SK-N-SH (cell line): ENCODE measurements at regions not wholly inside any gene's neighbourhood (a gene's known extent, or its start where the extent isn't known, plus 50 kb on each side); places are given as distances from the start of the nearest gene placed in this dataset.

Experiments used
- POLR2AphosphoS5 ChIP-seq: IDR thresholded peaks from 2 replicates; pipeline ENCODE4 v1.6.1; 2012; ENCODE audit warnings: low read depth, low read length
- TCF12 ChIP-seq: IDR thresholded peaks from 2 replicates; pipeline ENCODE4 v1.4.0; 2012
- TF ChIP-seq, protein P1 (sequence below): fragments of 200-600 bp; sonication (generic); IDR thresholded peaks from 2 replicates; pipeline ENCODE4 v1.6.1; 2017; ENCODE audit warnings: antibody characterized with exemption, mild to moderate bottlenecking, moderate library complexity

GRCh38 chr2:126515471-126515870, 140.5 kb upstream of the GYPC start:
- TF ChIP-seq, protein P1, sequence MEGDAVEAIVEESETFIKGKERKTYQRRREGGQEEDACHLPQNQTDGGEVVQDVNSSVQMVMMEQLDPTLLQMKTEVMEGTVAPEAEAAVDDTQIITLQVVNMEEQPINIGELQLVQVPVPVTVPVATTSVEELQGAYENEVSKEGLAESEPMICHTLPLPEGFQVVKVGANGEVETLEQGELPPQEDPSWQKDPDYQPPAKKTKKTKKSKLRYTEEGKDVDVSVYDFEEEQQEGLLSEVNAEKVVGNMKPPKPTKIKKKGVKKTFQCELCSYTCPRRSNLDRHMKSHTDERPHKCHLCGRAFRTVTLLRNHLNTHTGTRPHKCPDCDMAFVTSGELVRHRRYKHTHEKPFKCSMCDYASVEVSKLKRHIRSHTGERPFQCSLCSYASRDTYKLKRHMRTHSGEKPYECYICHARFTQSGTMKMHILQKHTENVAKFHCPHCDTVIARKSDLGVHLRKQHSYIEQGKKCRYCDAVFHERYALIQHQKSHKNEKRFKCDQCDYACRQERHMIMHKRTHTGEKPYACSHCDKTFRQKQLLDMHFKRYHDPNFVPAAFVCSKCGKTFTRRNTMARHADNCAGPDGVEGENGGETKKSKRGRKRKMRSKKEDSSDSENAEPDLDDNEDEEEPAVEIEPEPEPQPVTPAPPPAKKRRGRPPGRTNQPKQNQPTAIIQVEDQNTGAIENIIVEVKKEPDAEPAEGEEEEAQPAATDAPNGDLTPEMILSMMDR, result no peak
- TF ChIP-seq POLR2AphosphoS5 (no peak), TCF12 (no peak)
